K562 (cell line): ENCODE measurements at regions not wholly inside any gene's neighbourhood (a gene's known extent, or its start where the extent isn't known, plus 50 kb on each side); places are given as distances from the start of the nearest gene placed in this dataset.

Experiments used
- EZH2 ChIP-seq: IDR thresholded peaks from 2 replicates; pipeline ENCODE4 v1.6.1; 2012; ENCODE audit warnings: low read depth, mild to moderate bottlenecking, inconsistent platforms, low read length, borderline replicate concordance
- RAD21 ChIP-seq, 2 experiments: fragments of 250-450 bp in 1 of 2; fragments of 450-650 bp in 1 of 2; sonication (Bioruptor Pico) in 1 of 2; formaldehyde crosslinking in 1 of 2; IDR thresholded peaks in 1 of 2; conservative IDR thresholded peaks in 1 of 2; 2 replicates each; pipeline versions ENCODE4 v1.4.0 to v1.8.0; 2020 to 2022; ENCODE audit warnings: mild to moderate bottlenecking in 2 of 2, moderate library complexity in 1 of 2
- SETDB1 ChIP-seq: IDR thresholded peaks from one replicate; pipeline ENCODE4 v1.6.1; 2012; ENCODE audit warnings: low read length, control low read depth, inconsistent platforms
- SMARCA4 ChIP-seq: fragments of 450-650 bp; IDR thresholded peaks from 2 replicates; pipeline ENCODE4 v1.6.1; 2016
- TF ChIP-seq, protein P1 (sequence below), 3 experiments: IDR thresholded peaks in 2 of 3; conservative IDR thresholded peaks in 1 of 3; 2 replicates each; pipeline ENCODE4 v1.5.1; 2011 to 2012; ENCODE audit warnings: low read length in 3 of 3, mild to moderate bottlenecking in 3 of 3, control low read depth in 2 of 3, improper control_type of control experiment in 1 of 3, inconsistent platforms in 1 of 3, low read depth in 1 of 3, mixed read lengths in 1 of 3, moderate library complexity in 1 of 3; ENCODE audit not compliant: insufficient read depth in 2 of 3
- TF ChIP-seq, protein P2 (sequence below): fragments of 250-450 bp; sonication (Bioruptor Pico); IDR thresholded peaks from 2 replicates; pipeline ENCODE4 v1.8.0; 2022; ENCODE audit warnings: moderate library complexity, mild to moderate bottlenecking, inconsistent platforms

- TF ChIP-seq, protein P1, sequence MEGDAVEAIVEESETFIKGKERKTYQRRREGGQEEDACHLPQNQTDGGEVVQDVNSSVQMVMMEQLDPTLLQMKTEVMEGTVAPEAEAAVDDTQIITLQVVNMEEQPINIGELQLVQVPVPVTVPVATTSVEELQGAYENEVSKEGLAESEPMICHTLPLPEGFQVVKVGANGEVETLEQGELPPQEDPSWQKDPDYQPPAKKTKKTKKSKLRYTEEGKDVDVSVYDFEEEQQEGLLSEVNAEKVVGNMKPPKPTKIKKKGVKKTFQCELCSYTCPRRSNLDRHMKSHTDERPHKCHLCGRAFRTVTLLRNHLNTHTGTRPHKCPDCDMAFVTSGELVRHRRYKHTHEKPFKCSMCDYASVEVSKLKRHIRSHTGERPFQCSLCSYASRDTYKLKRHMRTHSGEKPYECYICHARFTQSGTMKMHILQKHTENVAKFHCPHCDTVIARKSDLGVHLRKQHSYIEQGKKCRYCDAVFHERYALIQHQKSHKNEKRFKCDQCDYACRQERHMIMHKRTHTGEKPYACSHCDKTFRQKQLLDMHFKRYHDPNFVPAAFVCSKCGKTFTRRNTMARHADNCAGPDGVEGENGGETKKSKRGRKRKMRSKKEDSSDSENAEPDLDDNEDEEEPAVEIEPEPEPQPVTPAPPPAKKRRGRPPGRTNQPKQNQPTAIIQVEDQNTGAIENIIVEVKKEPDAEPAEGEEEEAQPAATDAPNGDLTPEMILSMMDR (IDR thresholded peaks at IDR 0.05 in 2 of 3, conservative IDR thresholded peaks at IDR 0.05 in 1 of 3; ENCODE audit: insufficient read depth in 2 of 3, low read depth in 1 of 3, low read length in 3 of 3): no peak
- TF ChIP-seq RAD21 (CRISPR knock-in tag; conservative IDR thresholded peaks at IDR 0.05 in 1 of 2, IDR thresholded peaks at IDR 0.05 in 1 of 2): no peak
- TF ChIP-seq, protein P2, sequence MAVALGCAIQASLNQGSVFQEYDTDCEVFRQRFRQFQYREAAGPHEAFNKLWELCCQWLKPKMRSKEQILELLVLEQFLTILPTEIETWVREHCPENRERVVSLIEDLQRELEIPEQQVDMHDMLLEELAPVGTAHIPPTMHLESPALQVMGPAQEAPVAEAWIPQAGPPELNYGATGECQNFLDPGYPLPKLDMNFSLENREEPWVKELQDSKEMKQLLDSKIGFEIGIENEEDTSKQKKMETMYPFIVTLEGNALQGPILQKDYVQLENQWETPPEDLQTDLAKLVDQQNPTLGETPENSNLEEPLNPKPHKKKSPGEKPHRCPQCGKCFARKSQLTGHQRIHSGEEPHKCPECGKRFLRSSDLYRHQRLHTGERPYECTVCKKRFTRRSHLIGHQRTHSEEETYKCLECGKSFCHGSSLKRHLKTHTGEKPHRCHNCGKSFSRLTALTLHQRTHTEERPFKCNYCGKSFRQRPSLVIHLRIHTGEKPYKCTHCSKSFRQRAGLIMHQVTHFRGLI (CRISPR knock-in tag): no peak
- no peak for TF ChIP-seq SMARCA4
- TF ChIP-seq SETDB1: no peak
- TF ChIP-seq EZH2: no peak
Observed at GRCh38 chr10:8435186-8436055, 380.9 kb downstream of the GATA3 start.
